ENCODE measurements at regions not wholly inside any gene's neighbourhood (a gene's known extent, or its start where the extent isn't known, plus 50 kb on each side); places are given as distances from the start of the nearest gene placed in this dataset.
"Not testable (repeated sequence)": the region's sequence is repeated elsewhere in the genome, so short reads cannot be mapped to it uniquely, and the experiment has no call there.

DNA sequence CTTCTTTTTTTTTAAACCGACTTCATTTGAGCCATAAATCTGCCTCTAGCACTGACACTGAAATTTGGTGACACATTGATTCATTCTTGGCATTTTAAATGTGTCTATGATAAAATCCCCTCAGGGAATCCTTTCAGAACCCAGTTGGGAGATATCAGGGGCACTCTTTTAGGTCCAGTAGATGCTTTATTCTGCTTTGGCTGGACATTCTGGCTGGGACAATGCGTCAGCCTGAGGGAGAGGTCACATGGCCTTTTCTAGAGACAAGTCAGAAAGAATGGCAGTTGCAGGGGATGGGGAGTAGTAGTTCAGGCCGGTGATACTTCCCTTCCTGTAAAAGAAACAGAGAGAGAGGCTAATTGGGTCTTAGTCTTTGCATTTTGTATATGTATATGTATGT is 63.1 kb downstream of the TRIM43 start:
- H3K79me2 ChIP-seq (ENCODE audit: low read depth); H3K4me3 ChIP-seq; H4K20me1 ChIP-seq (ENCODE audit: insufficient read depth); H3F3A ChIP-seq (ENCODE audit: insufficient read depth, low read depth); H3K9me2 ChIP-seq (ENCODE audit: insufficient read depth); H3K27ac ChIP-seq; DNase-seq; H3K27me3 ChIP-seq (ENCODE audit: insufficient read depth, low read depth); intact Hi-C loops (cut with micrococcal nuclease; ENCODE audit: unreplicated experiment); POLR2A ChIA-PET (ENCODE audit: unreplicated experiment); H3K9me3 ChIP-seq (ENCODE audit: insufficient read depth, low read depth); CTCF ChIA-PET; H3K4me2 ChIP-seq; H3K4me1 ChIP-seq (replicated peaks; ENCODE audit: insufficient read depth); BruUV-seq (replicated peaks); H2AFZ ChIP-seq; H3K36me3 ChIP-seq (ENCODE audit: low read depth): not testable (repeated sequence)

DNA sequence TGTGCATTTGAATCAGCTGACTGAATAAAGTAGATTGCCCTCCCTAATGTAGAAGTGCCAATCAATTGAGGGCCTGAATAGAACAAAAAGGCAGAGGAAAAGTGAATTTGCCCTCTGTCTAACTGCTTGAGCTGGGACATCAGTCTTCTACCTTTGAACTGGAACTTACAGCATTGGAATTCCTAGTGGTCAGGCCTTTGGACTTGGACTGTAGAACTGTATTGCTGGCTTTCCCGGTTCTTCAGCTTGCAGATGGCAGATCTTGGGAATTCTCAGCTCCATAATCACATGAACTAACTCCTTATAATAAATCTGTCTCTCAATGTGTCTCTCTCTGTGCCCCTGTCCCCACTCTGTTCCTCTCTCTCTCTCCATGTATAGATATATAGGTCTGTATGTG is 64.8 kb downstream of the TRIM43 start:
- H3K79me2 ChIP-seq (ENCODE audit: low read depth); H3K27ac ChIP-seq; H3K27me3 ChIP-seq (ENCODE audit: insufficient read depth, low read depth); H4K20me1 ChIP-seq (ENCODE audit: insufficient read depth); H3K4me3 ChIP-seq; H3K4me2 ChIP-seq; POLR2A ChIA-PET (ENCODE audit: unreplicated experiment); H3K9me2 ChIP-seq (ENCODE audit: insufficient read depth); intact Hi-C loops (cut with micrococcal nuclease; ENCODE audit: unreplicated experiment); DNase-seq; H3K4me1 ChIP-seq (replicated peaks; ENCODE audit: insufficient read depth); H3K9me3 ChIP-seq (ENCODE audit: insufficient read depth, low read depth); CTCF ChIA-PET; H3K36me3 ChIP-seq (ENCODE audit: low read depth); H2AFZ ChIP-seq; BruUV-seq (replicated peaks); H3F3A ChIP-seq (ENCODE audit: insufficient read depth, low read depth): not testable (repeated sequence)

DNA sequence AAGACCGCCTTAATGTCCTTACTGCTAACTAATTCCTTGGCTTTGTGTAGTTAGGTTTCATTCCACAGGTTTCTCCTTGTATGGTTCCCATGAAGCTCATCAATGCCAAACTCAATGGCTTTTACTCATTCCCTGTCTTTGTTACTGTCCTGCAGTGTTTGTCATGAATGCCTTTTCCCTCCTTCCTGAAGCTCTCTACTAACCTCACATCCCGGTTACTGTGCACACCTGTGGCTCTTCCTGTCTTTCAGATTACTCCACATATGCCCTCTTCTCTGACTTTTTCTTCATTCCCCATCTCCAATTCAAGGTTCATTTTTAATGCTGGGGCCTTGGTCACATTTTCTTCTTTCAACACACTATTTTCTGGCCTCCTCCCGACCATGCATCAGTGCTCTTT is 66.1 kb downstream of the TRIM43 start:
- BruUV-seq (replicated peaks); CTCF ChIA-PET; H3K27ac ChIP-seq; H3K9me3 ChIP-seq (ENCODE audit: insufficient read depth, low read depth); intact Hi-C loops (cut with micrococcal nuclease; ENCODE audit: unreplicated experiment); H4K20me1 ChIP-seq (ENCODE audit: insufficient read depth); H3K4me3 ChIP-seq; H3K27me3 ChIP-seq (ENCODE audit: insufficient read depth, low read depth); H3K79me2 ChIP-seq (ENCODE audit: low read depth); H2AFZ ChIP-seq; H3K4me1 ChIP-seq (replicated peaks; ENCODE audit: insufficient read depth); POLR2A ChIA-PET (ENCODE audit: unreplicated experiment); DNase-seq; H3K9me2 ChIP-seq (ENCODE audit: insufficient read depth); H3F3A ChIP-seq (ENCODE audit: insufficient read depth, low read depth); H3K36me3 ChIP-seq (ENCODE audit: low read depth); H3K4me2 ChIP-seq: not testable (repeated sequence)

DNA sequence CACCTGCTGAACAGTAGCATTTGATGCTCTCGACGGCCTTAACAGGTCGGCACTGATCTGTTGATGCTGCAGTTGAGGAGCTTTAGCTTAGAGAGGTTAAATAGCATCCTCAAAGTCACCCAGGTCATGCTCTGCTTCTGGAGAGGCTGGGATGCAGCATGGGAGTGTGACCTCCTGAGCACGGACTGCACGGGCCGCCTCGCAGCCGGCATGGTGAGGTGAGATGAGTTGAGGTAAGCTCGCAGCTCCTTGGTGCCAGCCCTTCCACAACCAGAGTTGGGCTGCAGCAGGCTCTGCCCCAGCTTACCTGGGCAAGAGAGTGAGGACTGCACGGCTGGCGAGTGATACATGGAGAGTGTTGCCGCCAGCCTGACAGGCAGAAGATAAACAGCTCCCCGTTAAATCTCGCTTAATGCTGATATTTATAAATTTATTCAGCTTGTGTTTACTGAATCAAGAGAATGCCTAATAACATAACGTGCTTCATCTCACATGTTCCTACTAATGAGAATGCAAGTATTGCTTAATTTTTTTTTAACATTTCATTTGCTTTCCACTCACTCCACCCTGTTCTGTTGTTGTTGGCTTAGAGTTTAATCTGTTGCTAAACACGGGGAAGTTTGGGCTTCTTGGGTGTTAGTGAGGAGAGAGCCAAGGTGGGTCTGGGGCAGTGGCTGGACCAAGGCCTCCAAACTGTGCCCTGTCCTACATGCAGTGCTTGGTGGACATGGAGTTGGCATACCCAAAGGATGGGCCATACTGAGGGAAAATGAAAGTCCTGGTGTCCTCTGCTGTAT is 69.2 kb downstream of the TRIM43 start:
- H3K9me3 ChIP-seq (ENCODE audit: insufficient read depth, low read depth); H3K4me1 ChIP-seq (replicated peaks; ENCODE audit: insufficient read depth); H3K36me3 ChIP-seq (ENCODE audit: low read depth); H2AFZ ChIP-seq; BruUV-seq (replicated peaks); H3K27ac ChIP-seq; H3K4me2 ChIP-seq; H3K4me3 ChIP-seq; H4K20me1 ChIP-seq (ENCODE audit: insufficient read depth); H3F3A ChIP-seq (ENCODE audit: insufficient read depth, low read depth); H3K27me3 ChIP-seq (ENCODE audit: insufficient read depth, low read depth); DNase-seq; POLR2A ChIA-PET (ENCODE audit: unreplicated experiment); H3K9me2 ChIP-seq (ENCODE audit: insufficient read depth); intact Hi-C loops (cut with micrococcal nuclease; ENCODE audit: unreplicated experiment); CTCF ChIA-PET; H3K79me2 ChIP-seq (ENCODE audit: low read depth): not testable (repeated sequence)

DNA sequence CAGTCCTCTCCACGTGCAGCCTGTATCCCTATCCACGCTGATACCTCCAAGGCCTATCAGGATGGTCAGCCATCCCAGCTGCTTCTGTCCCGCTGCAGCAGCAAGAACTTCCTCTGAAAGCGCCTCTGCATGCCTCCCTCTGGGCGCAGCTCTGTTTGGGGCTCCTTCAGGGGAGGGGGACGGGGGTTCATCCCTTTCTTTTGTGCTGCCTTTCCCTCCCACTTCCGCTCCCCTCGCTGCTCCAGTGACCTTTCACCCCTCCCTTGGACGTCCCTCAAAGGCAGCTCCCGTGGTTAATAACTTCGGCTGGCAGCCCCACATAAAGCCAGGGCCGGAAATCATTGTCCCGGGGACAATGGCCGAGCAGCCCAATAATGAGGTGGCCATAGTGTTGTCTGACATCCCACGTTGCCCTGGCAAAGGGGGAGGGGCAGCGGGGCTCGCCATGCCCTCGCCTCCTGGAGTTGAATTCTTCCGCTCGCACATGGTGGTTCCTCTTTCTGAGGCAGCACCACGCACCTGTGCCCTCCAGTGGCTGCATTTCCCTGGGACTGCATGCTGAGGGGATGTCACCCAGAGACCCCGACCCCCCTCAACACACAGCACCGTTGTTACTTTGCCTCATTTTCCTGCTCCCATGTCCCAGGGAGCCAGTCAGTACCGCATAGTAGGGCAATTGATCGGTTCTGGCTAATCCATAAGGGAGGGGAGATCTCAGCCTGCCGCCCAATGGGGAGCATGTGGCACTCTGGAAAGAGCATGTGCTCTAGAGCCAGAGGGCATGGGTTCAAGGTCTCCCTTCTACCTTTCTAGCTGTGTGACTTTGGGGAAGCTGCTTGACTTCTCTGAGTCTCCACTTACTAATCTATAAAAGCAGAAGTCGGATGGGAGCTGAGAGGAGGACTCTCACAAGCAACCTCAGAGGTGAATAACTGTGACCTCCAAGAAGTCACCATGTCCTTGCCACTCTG is 72.0 kb downstream of the TRIM43 start:
- POLR2A ChIA-PET (ENCODE audit: unreplicated experiment); H3K9me2 ChIP-seq (ENCODE audit: insufficient read depth); intact Hi-C loops (cut with micrococcal nuclease; ENCODE audit: unreplicated experiment); H3K4me1 ChIP-seq (replicated peaks; ENCODE audit: insufficient read depth); H3K27ac ChIP-seq; H3K36me3 ChIP-seq (ENCODE audit: low read depth); DNase-seq; BruUV-seq (replicated peaks); H3K79me2 ChIP-seq (ENCODE audit: low read depth); H3K4me2 ChIP-seq; H3K9me3 ChIP-seq (ENCODE audit: insufficient read depth, low read depth); H3F3A ChIP-seq (ENCODE audit: insufficient read depth, low read depth); H4K20me1 ChIP-seq (ENCODE audit: insufficient read depth); H3K4me3 ChIP-seq; CTCF ChIA-PET; H2AFZ ChIP-seq: not testable (repeated sequence)
- H3K27me3 ChIP-seq (ENCODE audit: insufficient read depth, low read depth) = peaks cover 17% of the 10 kb centered on the region

DNA sequence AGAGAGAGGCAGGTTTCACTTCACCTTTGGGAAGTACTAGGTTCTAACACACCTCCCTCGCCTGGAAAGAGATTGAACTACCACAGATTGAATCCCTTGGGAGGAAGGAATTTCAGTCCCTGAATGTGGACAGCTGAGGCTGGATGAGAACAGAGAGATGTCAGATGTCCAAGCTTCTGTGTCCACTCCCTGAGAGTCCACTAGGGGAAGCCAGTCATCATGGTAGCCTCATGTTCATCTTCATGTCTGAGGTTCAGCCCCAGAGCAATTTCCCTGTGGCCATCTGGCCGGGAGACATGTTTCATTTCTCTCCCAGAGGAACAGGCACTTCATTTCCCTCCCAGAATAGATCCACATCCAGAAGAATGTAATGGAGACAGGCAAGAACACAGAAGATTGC is 74.8 kb downstream of the TRIM43 start:
- H3K4me1 ChIP-seq (replicated peaks; ENCODE audit: insufficient read depth); CTCF ChIA-PET; H3K4me2 ChIP-seq; BruUV-seq (replicated peaks); H3K27ac ChIP-seq; H3K9me2 ChIP-seq (ENCODE audit: insufficient read depth); H3K36me3 ChIP-seq (ENCODE audit: low read depth); H3F3A ChIP-seq (ENCODE audit: insufficient read depth, low read depth); H3K4me3 ChIP-seq; H4K20me1 ChIP-seq (ENCODE audit: insufficient read depth); H2AFZ ChIP-seq; POLR2A ChIA-PET (ENCODE audit: unreplicated experiment); H3K79me2 ChIP-seq (ENCODE audit: low read depth); DNase-seq; intact Hi-C loops (cut with micrococcal nuclease; ENCODE audit: unreplicated experiment); H3K9me3 ChIP-seq (ENCODE audit: insufficient read depth, low read depth): not testable (repeated sequence)
- peaks cover 20% of the 10 kb centered on the region for H3K27me3 ChIP-seq (ENCODE audit: insufficient read depth, low read depth)
